ENCODE measurements at regions not wholly inside any gene's neighbourhood (a gene's known extent, or its start where the extent isn't known, plus 50 kb on each side); places are given as distances from the start of the nearest gene placed in this dataset.

GRCh38 chr22:25405841-25406509, 158.5 kb upstream of the GRK3 start:
- H3K9me3 Mint-ChIP-seq (ENCODE audit: unreplicated experiment) = no peaks in the 10 kb centered on the region
- peaks cover 17% of the 10 kb centered on the region for H3K4me1 Mint-ChIP-seq (ENCODE audit: insufficient read depth, unreplicated experiment)
- CTCF ChIA-PET = interaction anchor here (1.0 kb wide), 1 partner anchor 42 kb away, joined by 3 read pairs; no protein-coding TSS in a partner anchor
- peak overlapping the region; percentile 83 for H3K4me3 Mint-ChIP-seq (ENCODE audit: unreplicated experiment)
- POLR2A ChIA-PET = no interaction called here
- no peaks in the 10 kb centered on the region for H3K27me3 Mint-ChIP-seq (ENCODE audit: insufficient read depth, unreplicated experiment)
- H3K36me3 Mint-ChIP-seq (ENCODE audit: insufficient read depth, unreplicated experiment) = no peaks in the 10 kb centered on the region
- DNase-seq (ENCODE audit: unreplicated experiment) = no peak
- TSS peak; percentile 57 for BruUV-seq (replicated peaks)
- no peak for TF ChIP-seq CTCF (IDR thresholded peaks at IDR 0.05; ENCODE audit: unreplicated experiment)
- no peak overlapping the region for H3K27ac Mint-ChIP-seq (ENCODE audit: low read depth, unreplicated experiment)
- intact Hi-C loops (cut with micrococcal nuclease) = no loop called here

- Mint-ChIP-seq H3K4me3 (ENCODE audit: unreplicated experiment) (peak overlapping the region; percentile 83), H3K4me1 (ENCODE audit: insufficient read depth, unreplicated experiment) (peaks cover 13% of the 10 kb centered on the region), H3K36me3 (ENCODE audit: insufficient read depth, unreplicated experiment) (no peaks in the 10 kb centered on the region), H3K9me3 (ENCODE audit: unreplicated experiment) (no peaks in the 10 kb centered on the region), H3K27me3 (ENCODE audit: insufficient read depth, unreplicated experiment) (no peaks in the 10 kb centered on the region), H3K27ac (ENCODE audit: low read depth, unreplicated experiment) (no peak overlapping the region)
- ChIA-PET CTCF (no interaction called here), POLR2A (interaction anchor here (0.6 kb wide), 1 partner anchor 100 kb away, joined by 3 read pairs; no protein-coding TSS in a partner anchor)
- no peak for TF ChIP-seq CTCF (IDR thresholded peaks at IDR 0.05; ENCODE audit: unreplicated experiment)
- BruUV-seq (replicated peaks) = no TSS peak
- no peak for DNase-seq (ENCODE audit: unreplicated experiment)
- intact Hi-C loops (cut with micrococcal nuclease) = no loop called here
Measured at GRCh38 chr22:25406510-25407210, 157.8 kb upstream of the GRK3 start.

- TF ChIP-seq CTCF (IDR thresholded peaks at IDR 0.05; ENCODE audit: unreplicated experiment) = no peak
- H3K4me1 Mint-ChIP-seq (ENCODE audit: insufficient read depth, unreplicated experiment) = peaks cover 13% of the 10 kb centered on the region
- H3K27me3 Mint-ChIP-seq (ENCODE audit: insufficient read depth, unreplicated experiment) = no peaks in the 10 kb centered on the region
- H3K4me3 Mint-ChIP-seq (ENCODE audit: unreplicated experiment) = peak overlapping the region; percentile 38
- intact Hi-C loops (cut with micrococcal nuclease) = no loop called here
- ChIA-PET POLR2A (interaction anchor here (0.6 kb wide), 1 partner anchor 100 kb away, joined by 3 read pairs; no protein-coding TSS in a partner anchor), CTCF (no interaction called here)
- H3K9me3 Mint-ChIP-seq (ENCODE audit: unreplicated experiment) = no peaks in the 10 kb centered on the region
- no peaks in the 10 kb centered on the region for H3K36me3 Mint-ChIP-seq (ENCODE audit: insufficient read depth, unreplicated experiment)
- no peak overlapping the region for H3K27ac Mint-ChIP-seq (ENCODE audit: low read depth, unreplicated experiment)
- no TSS peak for BruUV-seq (replicated peaks)
- DNase-seq (ENCODE audit: unreplicated experiment) = no peak
Measured at GRCh38 chr22:25407226-25407858, 157.1 kb upstream of the GRK3 start.

- intact Hi-C loops (cut with micrococcal nuclease) = no loop called here
- no peak overlapping the region for H3K27ac Mint-ChIP-seq (ENCODE audit: low read depth, unreplicated experiment)
- no peaks in the 10 kb centered on the region for H3K36me3 Mint-ChIP-seq (ENCODE audit: insufficient read depth, unreplicated experiment)
- CTCF ChIA-PET = no interaction called here
- H3K4me3 Mint-ChIP-seq (ENCODE audit: unreplicated experiment) = no peak overlapping the region
- no TSS peak for BruUV-seq (replicated peaks)
- H3K4me1 Mint-ChIP-seq (ENCODE audit: insufficient read depth, unreplicated experiment) = peaks cover 13% of the 10 kb centered on the region
- DNase-seq (ENCODE audit: unreplicated experiment) = no peak
- no peak for TF ChIP-seq CTCF (IDR thresholded peaks at IDR 0.05; ENCODE audit: unreplicated experiment)
- no peaks in the 10 kb centered on the region for H3K9me3 Mint-ChIP-seq (ENCODE audit: unreplicated experiment)
- POLR2A ChIA-PET = no interaction called here
- no peaks in the 10 kb centered on the region for H3K27me3 Mint-ChIP-seq (ENCODE audit: insufficient read depth, unreplicated experiment)
Measured at GRCh38 chr22:25407859-25408229, 156.6 kb upstream of the GRK3 start.

Measured in MCF 10A (cell line).